ENCODE measurements at regions not wholly inside any gene's neighbourhood (a gene's known extent, or its start where the extent isn't known, plus 50 kb on each side); places are given as distances from the start of the nearest gene placed in this dataset.

DNA sequence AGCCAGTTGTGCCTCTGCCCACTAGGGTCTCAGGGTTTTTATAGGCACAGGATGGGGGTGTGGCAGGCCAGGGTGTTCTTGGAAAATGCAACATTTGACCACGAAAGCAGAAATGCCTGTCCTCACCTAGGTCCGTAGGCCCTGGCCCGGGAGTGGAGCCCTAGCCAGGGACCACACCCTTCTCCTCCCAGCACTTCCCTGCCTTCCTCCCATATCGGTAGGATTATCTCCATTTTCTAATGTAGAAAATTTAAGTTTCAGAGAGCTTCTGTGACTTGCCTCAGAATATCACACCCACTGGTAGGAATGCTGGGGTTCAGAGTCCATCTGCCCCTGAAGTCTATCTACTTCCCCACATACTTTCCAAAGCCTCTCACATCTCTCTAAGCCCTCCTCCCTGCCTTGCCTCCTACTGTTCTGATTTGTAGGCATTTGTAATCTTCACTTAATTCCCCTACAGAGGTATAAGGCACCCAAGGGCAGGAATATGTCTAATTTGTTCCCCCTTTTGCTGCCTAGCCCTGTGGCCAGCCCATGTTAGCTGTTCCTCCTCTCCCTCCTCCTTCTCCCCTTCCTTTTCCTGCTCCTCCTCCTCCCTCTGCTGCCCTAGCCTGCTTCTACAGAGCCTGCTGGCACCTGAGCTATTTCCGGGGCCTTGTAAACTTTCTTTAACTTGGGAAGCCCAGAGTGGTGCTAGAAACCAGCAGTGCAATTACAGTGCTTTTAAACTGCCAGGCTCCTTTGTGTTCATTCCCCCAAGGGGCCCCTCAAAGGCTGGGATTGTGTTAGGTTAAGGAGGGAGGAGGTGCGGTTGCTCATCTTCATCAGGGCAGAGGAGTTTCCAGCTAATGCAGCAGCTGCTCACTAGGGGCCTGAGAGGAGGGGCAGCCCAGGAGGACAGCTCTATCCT, 71.1 kb downstream of the MRPL46 start:
- 75% methylated on average over 6 of the region's 6 CpGs for WGBS

DNA sequence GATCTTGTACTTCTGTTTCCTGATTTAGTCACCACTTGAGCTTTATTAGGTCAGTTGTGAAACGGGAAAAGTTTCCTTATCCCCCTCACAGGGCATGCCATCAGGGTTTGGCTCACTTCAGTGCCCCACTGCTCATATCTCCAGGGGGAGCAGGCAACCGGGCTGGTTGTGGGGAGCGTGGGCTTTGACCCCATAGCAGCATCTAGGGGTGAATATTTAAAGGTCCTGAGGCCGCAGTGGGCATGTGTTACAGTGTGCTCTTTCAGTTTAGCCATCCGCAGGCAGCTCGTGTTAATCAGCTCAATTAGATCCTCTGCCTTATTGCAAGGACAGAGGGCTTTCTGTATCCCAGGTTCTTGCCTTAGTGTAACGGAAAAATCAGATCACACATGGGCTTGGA, 71.9 kb downstream of the MRPL46 start:
- H3K27ac ChIP-seq (ENCODE audit: low read depth in 1 of 2, low read length in 1 of 2): peak overlapping the region in 1 of 2 donors; percentile 91
- no peaks in the 10 kb centered on the region for H3K36me3 ChIP-seq (ENCODE audit: control insufficient read depth in 2 of 2, insufficient read depth in 2 of 2, low read length in 1 of 2)
- no peak for DNase-seq (ENCODE audit: low read depth in 6 of 9, low spot score in 9 of 9)
- H3K9me3 ChIP-seq (ENCODE audit: control insufficient read depth in 2 of 2, insufficient read depth in 1 of 2, low read length in 1 of 2): no peaks in the 10 kb centered on the region
- H3K27me3 ChIP-seq (ENCODE audit: control insufficient read depth in 2 of 2, insufficient read depth in 1 of 2, low read length in 1 of 2): no peaks in the 10 kb centered on the region
- 97% methylated on average over 7 of the region's 7 CpGs for WGBS
- no peak overlapping the region for H3K4me3 ChIP-seq (ENCODE audit: low read length in 2 of 2)
- peaks cover 28 to 68% of the 10 kb centered on the region in 2 donors for H3K4me1 ChIP-seq (ENCODE audit: control insufficient read depth in 2 of 2, insufficient read depth in 2 of 2, low read length in 2 of 2)

More for the DNA sequence above, 71.1 kb downstream of the MRPL46 start:
- no peaks in the 10 kb centered on the region for H3K27me3 ChIP-seq (ENCODE audit: control insufficient read depth in 2 of 2, insufficient read depth in 1 of 2, low read length in 1 of 2)
- H3K9me3 ChIP-seq (ENCODE audit: control insufficient read depth in 2 of 2, insufficient read depth in 1 of 2, low read length in 1 of 2): no peaks in the 10 kb centered on the region
- H3K27ac ChIP-seq (ENCODE audit: low read depth in 1 of 2, low read length in 1 of 2): peak overlapping the region; percentile 2 to 91
- no peaks in the 10 kb centered on the region for H3K36me3 ChIP-seq (ENCODE audit: control insufficient read depth in 2 of 2, insufficient read depth in 2 of 2, low read length in 1 of 2)
- DNase-seq (ENCODE audit: low read depth in 6 of 9, low spot score in 9 of 9): peak in 5 of 9 donors; percentile 35 to 74 (median 44)
- no peak overlapping the region for H3K4me3 ChIP-seq (ENCODE audit: low read length in 2 of 2)
- peaks cover 37 to 77% of the 10 kb centered on the region in 2 donors for H3K4me1 ChIP-seq (ENCODE audit: control insufficient read depth in 2 of 2, insufficient read depth in 2 of 2, low read length in 2 of 2)

DNA sequence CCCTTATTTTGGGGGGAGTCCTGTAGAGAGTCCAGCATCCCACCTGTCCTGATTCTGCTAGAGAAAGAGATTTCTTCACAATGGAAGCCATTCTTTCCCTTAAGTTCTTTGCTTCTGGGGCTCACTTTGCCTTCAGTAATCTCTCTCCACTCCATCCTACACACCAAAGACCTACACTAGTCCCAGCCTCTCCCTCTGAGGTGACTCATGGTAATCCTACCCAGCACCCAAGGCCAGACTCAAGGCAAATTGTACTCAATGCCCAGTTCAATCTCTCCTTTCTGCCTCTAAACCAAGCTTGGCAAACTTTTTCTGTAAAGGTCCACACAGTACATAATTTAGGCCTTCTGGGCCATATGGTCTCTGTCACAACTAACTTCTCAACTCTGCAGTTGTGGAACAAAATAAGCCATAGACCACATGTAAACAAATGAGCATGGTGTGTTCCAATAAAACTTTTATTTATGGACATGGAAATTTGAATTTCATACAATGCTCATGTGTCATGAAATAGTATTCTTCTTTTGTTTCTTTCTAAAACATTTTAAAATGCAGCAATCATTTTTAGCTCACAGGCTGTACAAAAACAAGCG, 72.5 kb downstream of the MRPL46 start:
- Histone ChIP-seq H3K9me3 (ENCODE audit: control insufficient read depth in 2 of 2, insufficient read depth in 1 of 2, low read length in 1 of 2) (no peaks in the 10 kb centered on the region), H3K4me1 (ENCODE audit: control insufficient read depth in 2 of 2, insufficient read depth in 2 of 2, low read length in 2 of 2) (peaks cover 22 to 62% of the 10 kb centered on the region in 2 donors), H3K27ac (ENCODE audit: low read depth in 1 of 2, low read length in 1 of 2) (no peak overlapping the region), H3K27me3 (ENCODE audit: control insufficient read depth in 2 of 2, insufficient read depth in 1 of 2, low read length in 1 of 2) (no peaks in the 10 kb centered on the region), H3K36me3 (ENCODE audit: control insufficient read depth in 2 of 2, insufficient read depth in 2 of 2, low read length in 1 of 2) (no peaks in the 10 kb centered on the region), H3K4me3 (ENCODE audit: low read length in 2 of 2) (no peak overlapping the region)
- WGBS: 97% methylated on average over 1 of the region's 1 CpG
- no peak for DNase-seq (ENCODE audit: low read depth in 6 of 9, low spot score in 9 of 9)

DNA sequence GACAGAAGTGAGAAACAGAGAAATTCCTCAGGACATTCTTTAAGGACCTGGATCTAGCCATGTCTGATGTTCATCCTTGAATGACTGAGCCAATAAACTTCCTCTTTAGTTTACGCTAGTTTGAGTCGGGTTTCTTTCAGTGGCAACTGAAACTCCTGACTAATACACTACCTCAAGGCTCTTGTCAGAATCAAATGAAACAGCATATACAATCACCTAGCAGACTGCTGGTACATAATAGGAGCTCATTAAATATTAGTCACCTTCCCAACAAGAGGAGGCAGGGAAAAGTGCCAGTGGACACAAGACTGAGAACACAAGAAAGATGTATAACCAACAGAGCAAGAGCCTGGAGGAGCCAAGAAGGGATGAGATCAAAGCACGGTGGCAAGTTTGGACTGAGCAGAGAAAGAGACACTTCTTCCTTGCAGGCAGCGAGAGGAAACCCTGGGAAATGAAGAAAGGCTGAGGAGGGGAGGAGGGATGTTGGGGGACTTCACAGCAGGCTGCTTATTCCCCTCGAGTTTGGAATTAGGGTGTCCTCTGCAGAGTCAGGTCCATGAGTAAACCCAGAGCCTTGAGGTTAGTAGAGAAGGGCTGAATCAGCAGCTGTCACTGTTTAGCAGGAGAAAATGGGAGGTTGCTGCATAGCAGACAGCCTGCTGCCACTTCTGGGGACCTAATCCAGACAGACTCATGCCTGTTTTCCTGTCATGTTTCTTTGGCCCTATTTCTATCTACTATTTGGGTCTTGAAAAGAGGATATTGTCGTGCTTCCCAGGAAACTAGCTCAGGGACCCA, 73.3 kb downstream of the MRPL46 start:
- WGBS: 82% methylated on average over 6 of the region's 6 CpGs
- DNase-seq (ENCODE audit: low read depth in 6 of 9, low spot score in 9 of 9): no peak
- H3K27ac ChIP-seq (ENCODE audit: low read depth in 1 of 2, low read length in 1 of 2): no peak overlapping the region

DNA sequence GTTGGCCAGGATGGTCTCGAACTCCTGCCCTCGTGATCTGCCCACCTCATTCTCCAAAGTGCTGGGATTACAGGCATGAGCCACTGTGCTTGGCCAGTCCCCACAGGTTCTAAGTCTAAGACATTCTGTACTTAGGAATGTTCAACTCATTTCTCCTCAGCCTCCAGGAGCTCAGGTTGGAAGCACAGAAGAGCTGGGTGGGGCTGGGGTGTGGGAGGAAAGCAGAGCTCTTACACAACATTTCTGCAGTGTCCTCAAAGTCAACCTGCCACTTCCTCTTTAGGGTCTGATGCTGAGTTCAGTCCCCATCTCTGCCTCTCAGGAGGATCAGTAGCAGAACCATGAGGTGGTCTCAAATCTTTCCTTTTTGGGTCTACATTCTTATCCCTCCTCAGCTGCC, 75.5 kb downstream of the MRPL46 start:
- H3K36me3 ChIP-seq (ENCODE audit: control insufficient read depth in 2 of 2, insufficient read depth in 2 of 2, low read length in 1 of 2): no peaks in the 10 kb centered on the region
- no peak overlapping the region for H3K4me3 ChIP-seq (ENCODE audit: low read length in 2 of 2)
- no peak overlapping the region for H3K27ac ChIP-seq (ENCODE audit: low read depth in 1 of 2, low read length in 1 of 2)
- peak in 2 of 9 donors; percentile 21 to 35 for DNase-seq (ENCODE audit: low read depth in 6 of 9, low spot score in 9 of 9)
- H3K4me1 ChIP-seq (ENCODE audit: control insufficient read depth in 2 of 2, insufficient read depth in 2 of 2, low read length in 2 of 2): peaks cover 14 to 38% of the 10 kb centered on the region in 2 donors
- 95% methylated on average over 2 of the region's 2 CpGs for WGBS
- H3K27me3 ChIP-seq (ENCODE audit: control insufficient read depth in 2 of 2, insufficient read depth in 1 of 2, low read length in 1 of 2): no peaks in the 10 kb centered on the region
- no peaks in the 10 kb centered on the region for H3K9me3 ChIP-seq (ENCODE audit: control insufficient read depth in 2 of 2, insufficient read depth in 1 of 2, low read length in 1 of 2)

More for the DNA sequence above, 73.3 kb downstream of the MRPL46 start:
- Histone ChIP-seq H3K9me3 (ENCODE audit: control insufficient read depth in 2 of 2, insufficient read depth in 1 of 2, low read length in 1 of 2) (no peaks in the 10 kb centered on the region), H3K4me3 (ENCODE audit: low read length in 2 of 2) (no peak overlapping the region), H3K27me3 (ENCODE audit: control insufficient read depth in 2 of 2, insufficient read depth in 1 of 2, low read length in 1 of 2) (no peaks in the 10 kb centered on the region), H3K36me3 (ENCODE audit: control insufficient read depth in 2 of 2, insufficient read depth in 2 of 2, low read length in 1 of 2) (no peaks in the 10 kb centered on the region), H3K4me1 (ENCODE audit: control insufficient read depth in 2 of 2, insufficient read depth in 2 of 2, low read length in 2 of 2) (peaks cover 17 to 55% of the 10 kb centered on the region in 2 donors)

DNA sequence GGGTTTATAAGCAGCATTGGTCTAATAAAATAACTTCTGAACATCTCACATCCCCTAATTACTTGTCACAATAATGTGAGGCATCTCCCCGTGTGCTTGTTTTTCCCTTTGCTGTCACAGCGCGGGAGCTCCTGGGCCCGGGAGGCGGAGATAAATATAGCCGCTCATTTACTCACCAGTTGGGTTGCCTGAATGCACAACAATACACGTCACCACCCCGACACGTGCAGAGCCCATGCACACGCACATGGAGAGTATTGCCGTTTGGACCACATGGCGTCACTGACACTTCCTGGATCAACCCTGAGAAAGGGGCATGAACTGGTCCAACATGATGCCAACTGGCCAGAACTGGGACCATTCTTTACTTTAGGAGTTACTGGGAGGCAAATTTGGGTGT, 76.2 kb downstream of the MRPL46 start:
- H3K4me1 ChIP-seq (ENCODE audit: control insufficient read depth in 2 of 2, insufficient read depth in 2 of 2, low read length in 2 of 2): peaks cover 8 to 35% of the 10 kb centered on the region in 2 donors
- H3K36me3 ChIP-seq (ENCODE audit: control insufficient read depth in 2 of 2, insufficient read depth in 2 of 2, low read length in 1 of 2): no peaks in the 10 kb centered on the region
- no peaks in the 10 kb centered on the region for H3K9me3 ChIP-seq (ENCODE audit: control insufficient read depth in 2 of 2, insufficient read depth in 1 of 2, low read length in 1 of 2)
- DNase-seq (ENCODE audit: low read depth in 6 of 9, low spot score in 9 of 9): no peak
- WGBS: 96% methylated on average over 12 of the region's 12 CpGs
- no peaks in the 10 kb centered on the region for H3K27me3 ChIP-seq (ENCODE audit: control insufficient read depth in 2 of 2, insufficient read depth in 1 of 2, low read length in 1 of 2)
- H3K27ac ChIP-seq (ENCODE audit: low read depth in 1 of 2, low read length in 1 of 2): no peak overlapping the region
- no peak overlapping the region for H3K4me3 ChIP-seq (ENCODE audit: low read length in 2 of 2)

DNA sequence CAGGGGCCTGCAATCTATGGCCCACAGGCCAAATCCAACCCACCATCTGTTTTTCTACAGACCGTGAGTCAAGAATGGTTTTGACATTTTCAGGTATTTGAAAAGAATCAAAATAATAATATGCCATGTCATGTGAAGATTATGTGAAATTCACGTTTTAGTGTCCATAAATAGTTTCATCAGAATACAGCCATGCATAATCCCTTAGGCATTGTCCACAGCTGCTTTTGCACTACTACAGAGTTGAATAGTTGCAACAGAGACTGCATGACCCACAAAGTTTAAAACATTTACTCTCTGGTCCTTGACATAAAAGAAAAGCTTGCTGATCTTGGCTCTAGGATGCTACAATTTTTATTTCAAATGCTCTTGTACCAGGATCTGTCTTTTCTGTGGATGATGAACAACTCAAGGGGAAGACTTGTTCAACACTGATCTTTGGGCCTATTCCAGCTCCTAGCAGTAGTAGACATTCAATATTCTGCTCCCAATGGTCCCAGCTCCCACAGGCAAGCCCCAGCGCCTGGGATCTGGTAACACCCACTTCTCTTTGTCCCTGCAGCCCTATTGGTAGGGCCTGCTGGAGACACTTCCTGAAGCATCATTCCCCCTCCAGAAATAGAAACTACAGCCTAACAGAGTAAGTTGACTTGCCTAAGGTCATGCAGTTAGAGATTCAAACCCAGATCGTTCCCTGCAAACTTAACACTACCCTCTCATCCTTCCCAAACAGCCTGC, 76.9 kb downstream of the MRPL46 start:
- Histone ChIP-seq H3K4me1 (ENCODE audit: control insufficient read depth in 2 of 2, insufficient read depth in 2 of 2, low read length in 2 of 2) (peaks cover 4 to 28% of the 10 kb centered on the region in 2 donors), H3K9me3 (ENCODE audit: control insufficient read depth in 2 of 2, insufficient read depth in 1 of 2, low read length in 1 of 2) (no peaks in the 10 kb centered on the region), H3K27me3 (ENCODE audit: control insufficient read depth in 2 of 2, insufficient read depth in 1 of 2, low read length in 1 of 2) (no peaks in the 10 kb centered on the region), H3K27ac (ENCODE audit: low read depth in 1 of 2, low read length in 1 of 2) (no peak overlapping the region), H3K4me3 (ENCODE audit: low read length in 2 of 2) (no peak overlapping the region), H3K36me3 (ENCODE audit: control insufficient read depth in 2 of 2, insufficient read depth in 2 of 2, low read length in 1 of 2) (no peaks in the 10 kb centered on the region)
- DNase-seq (ENCODE audit: low read depth in 6 of 9, low spot score in 9 of 9): no peak
- WGBS: 87% methylated on average over 4 of the region's 4 CpGs

DNA sequence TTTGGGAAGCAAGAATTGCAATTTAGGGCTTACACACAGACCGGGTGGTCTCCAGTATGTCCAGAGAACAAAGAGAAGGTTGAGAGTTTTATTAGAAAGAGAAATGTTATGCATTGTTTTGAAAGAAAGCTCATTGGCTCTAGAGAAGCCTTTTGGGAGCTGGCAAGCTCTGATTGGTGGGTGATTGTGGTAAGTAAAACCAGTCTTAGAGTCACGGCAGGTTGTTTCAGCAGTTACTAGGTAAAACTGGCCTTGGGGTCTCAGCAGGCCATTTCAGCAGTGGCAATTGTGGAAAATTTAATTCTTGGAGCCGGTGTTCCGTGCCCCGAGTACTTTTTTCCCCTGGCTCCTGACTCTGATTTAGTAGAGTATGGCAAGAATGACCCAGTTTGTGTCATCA, 78.1 kb downstream of the MRPL46 start:
- Histone ChIP-seq H3K27me3 (ENCODE audit: control insufficient read depth in 2 of 2, insufficient read depth in 1 of 2, low read length in 1 of 2) (no peaks in the 10 kb centered on the region), H3K36me3 (ENCODE audit: control insufficient read depth in 2 of 2, insufficient read depth in 2 of 2, low read length in 1 of 2) (no peaks in the 10 kb centered on the region), H3K9me3 (ENCODE audit: control insufficient read depth in 2 of 2, insufficient read depth in 1 of 2, low read length in 1 of 2) (no peaks in the 10 kb centered on the region), H3K4me1 (ENCODE audit: control insufficient read depth in 2 of 2, insufficient read depth in 2 of 2, low read length in 2 of 2) (peaks cover 4 to 19% of the 10 kb centered on the region in 2 donors), H3K27ac (ENCODE audit: low read depth in 1 of 2, low read length in 1 of 2) (no peak overlapping the region), H3K4me3 (ENCODE audit: low read length in 2 of 2) (no peak overlapping the region)
- no peak for DNase-seq (ENCODE audit: low read depth in 6 of 9, low spot score in 9 of 9)
- 96% methylated on average over 5 of the region's 5 CpGs for WGBS

Measured in thymus (tissue), 11 donors.